GM12878 (cell line): ENCODE measurements at regions not wholly inside any gene's neighbourhood (a gene's known extent, or its start where the extent isn't known, plus 50 kb on each side); places are given as distances from the start of the nearest gene placed in this dataset.

Source experiments
- ATAC-seq: fragments of 200-7000 bp; cut with Tn5 transposase; 3 replicates; pipeline ENCODE4 v1.9.1; 2020; ENCODE audit warnings: mild to moderate bottlenecking, moderate library complexity
- BruUV-seq: library from RNA; stranded (reverse); fragments of 400-500 nt; replicated peaks from 2 replicates; lab custom pipeline; 2021; lab: Mats Ljungman, UMichigan
- CTCF ChIA-PET: fragments of 300-600 bp; sonication (Branson Sonifier 250); formaldehyde crosslinking; extraction: SDS; loops from one replicate; lab custom pipeline; 2021; ENCODE audit warnings: inconsistent platforms; lab: Yijun Ruan, JAX
- POLR2A ChIA-PET: fragments of 350-600 bp; formaldehyde crosslinking; extraction: SDS; loops from one replicate; lab custom pipeline; 2021; ENCODE audit warnings: inconsistent platforms; lab: Charles Lee
- RAD21 ChIA-PET: fragments of 300-600 bp; sonication (Branson Sonifier 250); formaldehyde crosslinking; loops from one replicate; lab custom pipeline; 2023; ENCODE audit warnings: antibody characterized with exemption; ENCODE audit not compliant: unreplicated experiment; lab: Charles Lee
- SMC1A ChIA-PET: fragments of 300-600 bp; sonication (Branson Sonifier 250); formaldehyde crosslinking; loops from one replicate; lab custom pipeline; 2023; ENCODE audit not compliant: unreplicated experiment, uncharacterized antibody; lab: Charles Lee
- DNase-seq: peaks from one replicate; pipeline ENCODE4 v3.0.0-alpha.2; 2011; ENCODE audit warnings: low read depth, low spot score
- FAIRE-seq: peaks from 3 replicates; lab custom pipeline; 2011; peaks lifted over from hg19 to GRCh38; lab: Jason Lieb, UNC
- H2AFZ ChIP-seq: 2 replicates; pipeline ENCODE4 v1.6.0; 2011; ENCODE audit warnings: low read depth, low read length, control low read depth; ENCODE audit not compliant: control insufficient read depth
- H3K27ac ChIP-seq: 2 replicates; pipeline ENCODE4 v1.5.1; 2011; ENCODE audit warnings: control low read depth; ENCODE audit not compliant: control insufficient read depth, insufficient read depth
- H3K27me3 ChIP-seq, 2 experiments: replicated peaks in 1 of 2; 2 replicates each; pipeline versions ENCODE4 v1.6.0 to v1.6.1; 2011; ENCODE audit warnings: low read length in 1 of 2; ENCODE audit not compliant: control insufficient read depth in 2 of 2, insufficient read depth in 2 of 2
- H3K36me3 ChIP-seq, 2 experiments: 2 replicates each; pipeline ENCODE4 v1.5.1; 2011; ENCODE audit warnings: low read length in 1 of 2; ENCODE audit not compliant: control insufficient read depth in 2 of 2, insufficient read depth in 2 of 2
- H3K4me1 ChIP-seq: 2 replicates; pipeline ENCODE4 v1.6.1; 2011; ENCODE audit warnings: mild to moderate bottlenecking, low read length, moderate library complexity, mixed read lengths; ENCODE audit not compliant: control insufficient read depth, insufficient read depth
- H3K4me2 ChIP-seq: 2 replicates; pipeline ENCODE4 v1.6.0; 2011; ENCODE audit warnings: control low read depth; ENCODE audit not compliant: control insufficient read depth, insufficient read depth
- H3K4me3 ChIP-seq: fragments of 200-600 bp; sonication (generic); 2 replicates; pipeline ENCODE4 v1.5.1; 2016
- H3K79me2 ChIP-seq: 2 replicates; pipeline ENCODE4 v1.6.0; 2011; ENCODE audit warnings: low read length; ENCODE audit not compliant: control insufficient read depth, insufficient read depth
- H3K9ac ChIP-seq: 2 replicates; pipeline ENCODE4 v1.8.0; 2011; ENCODE audit warnings: low read length, control low read depth, mixed read lengths; ENCODE audit not compliant: control insufficient read depth, insufficient read depth
- H3K9me3 ChIP-seq: replicated peaks from 3 replicates; pipeline ENCODE4 v1.5.1; 2011; ENCODE audit warnings: mild to moderate bottlenecking, low read length; ENCODE audit not compliant: control insufficient read depth, insufficient read depth
- H4K20me1 ChIP-seq: 2 replicates; pipeline ENCODE4 v1.6.0; 2011; ENCODE audit not compliant: control insufficient read depth, insufficient read depth
- ATF2 ChIP-seq: IDR thresholded peaks from 2 replicates; pipeline ENCODE4 v1.6.1; 2012; ENCODE audit warnings: low read length, inconsistent platforms
- BACH1 ChIP-seq: fragments of 450-650 bp; IDR thresholded peaks from 2 replicates; pipeline ENCODE4 v1.6.1; 2017; ENCODE audit warnings: mild to moderate bottlenecking, borderline replicate concordance
- CBX3 ChIP-seq: fragments of 200-600 bp; sonication (generic); IDR thresholded peaks from 2 replicates; pipeline ENCODE4 v1.6.1; 2016; ENCODE audit warnings: low read depth, borderline replicate concordance
- E2F8 ChIP-seq: fragments of 450-650 bp; IDR thresholded peaks from 2 replicates; pipeline ENCODE4 v1.6.1; 2018; ENCODE audit warnings: mild to moderate bottlenecking, low read depth, moderate library complexity; ENCODE audit not compliant: partially characterized antibody
- JUNB ChIP-seq: IDR thresholded peaks from 2 replicates; pipeline ENCODE4 v1.6.1; 2016; ENCODE audit warnings: antibody characterized with exemption, mild to moderate bottlenecking
- KAT2A ChIP-seq: conservative IDR thresholded peaks from 2 replicates; pipeline ENCODE4 v1.6.1; 2011; ENCODE audit warnings: low read depth, low read length; ENCODE audit not compliant: control insufficient read depth
- MLLT1 ChIP-seq: fragments of 450-650 bp; IDR thresholded peaks from 2 replicates; pipeline ENCODE4 v1.6.1; 2016; ENCODE audit warnings: mild to moderate bottlenecking
- MTA3 ChIP-seq: IDR thresholded peaks from 2 replicates; pipeline ENCODE4 v1.6.1; 2012; ENCODE audit warnings: low read length, inconsistent platforms, borderline replicate concordance
- NRF1 ChIP-seq: conservative IDR thresholded peaks from 2 replicates; pipeline ENCODE4 v1.6.1; 2011; ENCODE audit warnings: mild to moderate bottlenecking, low read depth, low read length, improper control_type of control experiment
- POLR2AphosphoS2 ChIP-seq: IDR thresholded peaks from 2 replicates; pipeline ENCODE4 v1.6.1; 2011; ENCODE audit warnings: low read depth, mild to moderate bottlenecking, low read length, improper control_type of control experiment, moderate library complexity
- SIN3A ChIP-seq: IDR thresholded peaks from 2 replicates; pipeline ENCODE4 v1.6.1; 2012; ENCODE audit warnings: low read depth, low read length, improper control_type of control experiment
- SMC3 ChIP-seq: IDR thresholded peaks from 2 replicates; pipeline ENCODE4 v1.6.1; 2011; ENCODE audit warnings: low read length, improper control_type of control experiment, borderline replicate concordance
- SP1 ChIP-seq: IDR thresholded peaks from one replicate; pipeline ENCODE4 v1.6.1; 2011; ENCODE audit warnings: low read depth, low read length
- ZBTB11 ChIP-seq: fragments of 450-650 bp; formaldehyde crosslinking; IDR thresholded peaks from 2 replicates; pipeline ENCODE4 v1.5.0; 2022; ENCODE audit warnings: mild to moderate bottlenecking, missing genetic modification characterization
- ZNF622 ChIP-seq: fragments of 450-650 bp; IDR thresholded peaks from 2 replicates; pipeline ENCODE4 v1.6.1; 2017; ENCODE audit warnings: mild to moderate bottlenecking, inconsistent platforms
- WGBS: methylation state at CpG from one replicate; pipeline ENCODE4 v1.1.6; 2016; ENCODE audit warnings: low lambda C conversion rate; ENCODE audit not compliant: insufficient replicate concordance, insufficient coverage; ENCODE audit errors: missing lambda C conversion rate; 5-methylcytosine and 5-hydroxymethylcytosine counted together
- in situ Hi-C: fragments of 300-500 bp; cut with MboI; formaldehyde crosslinking; loops from 9 replicates; pipeline ENCODE4 v1.14.3; 2018; ENCODE audit warnings: mixed read lengths
- intact Hi-C: fragments of 100-400 bp; cut with micrococcal nuclease; formaldehyde crosslinking; loops from one replicate; pipeline ENCODE4 v1.14.2; 2022; ENCODE audit not compliant: unreplicated experiment

GRCh38 chr1:13996334-13996733 is 296.3 kb downstream of the PRDM2 start (continued):
- no peak for TF ChIP-seq E2F8
- TF ChIP-seq JUNB = no peak
- TF ChIP-seq MLLT1 = no peak
- no peak for TF ChIP-seq NRF1
- TF ChIP-seq SP1 = no peak

- Histone ChIP-seq H2AFZ (no peak overlapping the region), H3K4me3 (no peak overlapping the region), H3K27me3 (no peaks in the 10 kb centered on the region), H3K27ac (no peak overlapping the region), H3K36me3 (no peaks in the 10 kb centered on the region), H3K9ac (no peak overlapping the region), H3K9me3 (no peaks in the 10 kb centered on the region), H3K79me2 (no peaks in the 10 kb centered on the region), H4K20me1 (no peaks in the 10 kb centered on the region), H3K4me1 (no peaks in the 10 kb centered on the region), H3K4me2 (0 out of 2 replicates have a peak overlapping the region, but pooled peaks have one; percentile 33)
- intact Hi-C loops (no loop called here), in situ Hi-C loops (no loop called here)
- ChIA-PET POLR2A (no interaction called here), SMC1A (no interaction called here), RAD21 (no interaction called here), CTCF (no interaction called here)
- TF ChIP-seq KAT2A (no peak), SMC3 (no peak), BACH1 (no peak), POLR2AphosphoS2 (no peak), ZBTB11 (no peak), MTA3 (no peak), SIN3A (no peak), ATF2 (no peak), CBX3 (no peak), ZNF622 (no peak)
- ATAC-seq (no peak; the same call in 1 of the 3 replicates), DNase-seq (no peak), FAIRE-seq (peak; percentile 47)
- BruUV-seq = no TSS peak
- 0% methylated on average over 1 of the region's 1 CpG for WGBS
These were observed 303.6 kb downstream of the PRDM2 start for GRCh38 chr1:14003552-14003951.
